CD4-positive, alpha-beta T cell (primary cell): ENCODE measurements at regions not wholly inside any gene's neighbourhood (a gene's known extent, or its start where the extent isn't known, plus 50 kb on each side); places are given as distances from the start of the nearest gene placed in this dataset.

Experiments
- ATAC-seq: fragments of 200-7000 bp; cut with Tn5 transposase; one replicate; pipeline ENCODE4 v1.10.0; 2022; ENCODE audit warnings: mild to moderate bottlenecking; ENCODE audit not compliant: poor library complexity
- CTCF ChIA-PET: fragments of 350-600 bp; sonication (Branson Sonifier 250); formaldehyde crosslinking; loops from one replicate; lab custom pipeline; 2021; ENCODE audit warnings: antibody characterized with exemption, inconsistent platforms; lab: Charles Lee
- POLR2A ChIA-PET: fragments of 350-600 bp; sonication (Branson Sonifier 250); formaldehyde crosslinking; loops from one replicate; lab custom pipeline; 2021; ENCODE audit warnings: antibody characterized with exemption, inconsistent platforms; lab: Charles Lee
- DNase-seq, 14 experiments: peaks; one replicate each; pipeline ENCODE4 v3.0.0-alpha.2; 2013 to 2020; ENCODE audit warnings: mixed read lengths in 2 of 14
- H3K27ac ChIP-seq, 2 donors: one replicate each; pipeline versions ENCODE4 v1.5.1 to v1.7.0; 2013; ENCODE audit warnings: low read length in 2 of 2, low read depth in 1 of 2, mild to moderate bottlenecking in 1 of 2
- H3K27me3 ChIP-seq, 2 experiments: 1 replicate in 1 of 2; 2 replicates in 1 of 2; pipeline versions ENCODE4 v1.6.1 to v1.7.0; 2013; ENCODE audit warnings: low read length in 2 of 2, control low read depth in 1 of 2, mild to moderate bottlenecking in 1 of 2, moderate library complexity in 1 of 2; ENCODE audit not compliant: insufficient read depth in 2 of 2, control insufficient read depth in 1 of 2
- H3K36me3 ChIP-seq: one replicate; pipeline ENCODE4 v1.6.1; 2013; ENCODE audit warnings: low read length, control low read depth; ENCODE audit not compliant: insufficient read depth
- H3K4me1 ChIP-seq: one replicate; pipeline ENCODE4 v1.6.1; 2013; ENCODE audit warnings: low read length, control low read depth; ENCODE audit not compliant: insufficient read depth
- H3K4me3 ChIP-seq: one replicate; pipeline ENCODE4 v1.5.1; 2013; ENCODE audit warnings: mild to moderate bottlenecking, low read length, moderate library complexity
- H3K9me3 ChIP-seq, 2 experiments: 1 replicate in 1 of 2; 2 replicates in 1 of 2; pipeline versions ENCODE4 v1.6.1 to v1.7.0; 2013; ENCODE audit warnings: low read length in 2 of 2, mild to moderate bottlenecking in 2 of 2, control low read depth in 1 of 2, moderate library complexity in 1 of 2; ENCODE audit not compliant: control insufficient read depth in 1 of 2, insufficient read depth in 1 of 2
- H3K27ac Mint-ChIP-seq: one replicate; pipeline ENCODE4 v1.8.0; 2020; ENCODE audit warnings: mixed read lengths
- H3K27me3 Mint-ChIP-seq: one replicate; pipeline ENCODE4 v1.8.0; 2021; ENCODE audit warnings: mixed read lengths
- H3K36me3 Mint-ChIP-seq: one replicate; pipeline ENCODE4 v1.8.0; 2021; ENCODE audit warnings: low read depth, mixed read lengths
- H3K4me1 Mint-ChIP-seq: one replicate; pipeline ENCODE4 v1.8.0; 2021; ENCODE audit warnings: low read depth, mixed read lengths
- H3K4me3 Mint-ChIP-seq: one replicate; pipeline ENCODE4 v1.8.0; 2020; ENCODE audit warnings: mild to moderate bottlenecking, mixed read lengths
- H3K9me3 Mint-ChIP-seq: one replicate; pipeline ENCODE4 v1.8.0; 2020; ENCODE audit warnings: mixed read lengths
- CTCF ChIP-seq: fragments of 200-600 bp; IDR thresholded peaks from one replicate; pipeline ENCODE4 v1.8.0; 2022; ENCODE audit warnings: antibody characterized with exemption, mild to moderate bottlenecking
- intact Hi-C, 2 experiments: fragments of 100-400 bp; cut with DNase I in 1 of 2; cut with micrococcal nuclease in 1 of 2; formaldehyde crosslinking; loops; one replicate each; pipeline versions ENCODE4 v1.15.1 to v1.9.0; 2023 to 2025; cut with DNase I, micrococcal nuclease

GRCh38 chrY:8535704-8536103 is 801.6 kb upstream of the TSPY4 start:
- ATAC-seq, result no peak
- H3K27ac Mint-ChIP-seq, result no peak overlapping the region
- intact Hi-C loops, result no loop called here
- DNase-seq, result no peak
- Histone ChIP-seq H3K27ac (no peak overlapping the region), H3K4me1 (no peaks in the 10 kb centered on the region), H3K27me3 (no peaks in the 10 kb centered on the region), H3K9me3 (no peaks in the 10 kb centered on the region), H3K36me3 (no peaks in the 10 kb centered on the region), H3K4me3 (no peak overlapping the region)
- H3K36me3 Mint-ChIP-seq, result no peaks in the 10 kb centered on the region
- no peaks in the 10 kb centered on the region for H3K4me1 Mint-ChIP-seq
- POLR2A ChIA-PET, result no interaction called here
- no peak overlapping the region for H3K4me3 Mint-ChIP-seq
- CTCF ChIA-PET, result no interaction called here
- H3K9me3 Mint-ChIP-seq, result no peaks in the 10 kb centered on the region
- H3K27me3 Mint-ChIP-seq, result no peaks in the 10 kb centered on the region
- TF ChIP-seq CTCF, result no peak

GRCh38 chrY:8536277-8536676 is 801.0 kb upstream of the TSPY4 start:
- H3K27me3 Mint-ChIP-seq, result no peaks in the 10 kb centered on the region
- no peak for TF ChIP-seq CTCF
- no peaks in the 10 kb centered on the region for H3K4me1 ChIP-seq
- H3K27me3 ChIP-seq, result no peaks in the 10 kb centered on the region
- ATAC-seq (no peak), DNase-seq (no peak)
- no peak overlapping the region for H3K4me3 Mint-ChIP-seq
- no peaks in the 10 kb centered on the region for H3K36me3 Mint-ChIP-seq
- no peaks in the 10 kb centered on the region for H3K9me3 Mint-ChIP-seq
- H3K27ac Mint-ChIP-seq, result no peak overlapping the region
- intact Hi-C loops, result no loop called here
- H3K4me3 ChIP-seq, result no peak overlapping the region
- CTCF ChIA-PET, result no interaction called here
- H3K9me3 ChIP-seq, result no peaks in the 10 kb centered on the region
- POLR2A ChIA-PET, result no interaction called here
- no peaks in the 10 kb centered on the region for H3K36me3 ChIP-seq
- no peak overlapping the region for H3K27ac ChIP-seq
- no peaks in the 10 kb centered on the region for H3K4me1 Mint-ChIP-seq

- intact Hi-C loops, result no loop called here
- no peak overlapping the region for H3K27ac Mint-ChIP-seq
- no peaks in the 10 kb centered on the region for H3K36me3 Mint-ChIP-seq
- ChIA-PET CTCF (no interaction called here), POLR2A (no interaction called here)
- no peak for TF ChIP-seq CTCF
- H3K4me3 Mint-ChIP-seq, result no peak overlapping the region
- no peaks in the 10 kb centered on the region for H3K27me3 ChIP-seq
- H3K27ac ChIP-seq, result no peak overlapping the region
- no peaks in the 10 kb centered on the region for H3K4me1 Mint-ChIP-seq
- no peaks in the 10 kb centered on the region for H3K9me3 Mint-ChIP-seq
- H3K27me3 Mint-ChIP-seq, result no peaks in the 10 kb centered on the region
- no peaks in the 10 kb centered on the region for H3K36me3 ChIP-seq
- no peak overlapping the region for H3K4me3 ChIP-seq
- H3K9me3 ChIP-seq, result no peaks in the 10 kb centered on the region
- no peaks in the 10 kb centered on the region for H3K4me1 ChIP-seq
- ATAC-seq, result no peak
- no peak for DNase-seq
These were observed 796.0 kb upstream of the TSPY4 start for GRCh38 chrY:8541306-8541705.
